ENCODE measurements at regions not wholly inside any gene's neighbourhood (a gene's known extent, or its start where the extent isn't known, plus 50 kb on each side); places are given as distances from the start of the nearest gene placed in this dataset.

- TF ChIP-seq, protein P1, sequence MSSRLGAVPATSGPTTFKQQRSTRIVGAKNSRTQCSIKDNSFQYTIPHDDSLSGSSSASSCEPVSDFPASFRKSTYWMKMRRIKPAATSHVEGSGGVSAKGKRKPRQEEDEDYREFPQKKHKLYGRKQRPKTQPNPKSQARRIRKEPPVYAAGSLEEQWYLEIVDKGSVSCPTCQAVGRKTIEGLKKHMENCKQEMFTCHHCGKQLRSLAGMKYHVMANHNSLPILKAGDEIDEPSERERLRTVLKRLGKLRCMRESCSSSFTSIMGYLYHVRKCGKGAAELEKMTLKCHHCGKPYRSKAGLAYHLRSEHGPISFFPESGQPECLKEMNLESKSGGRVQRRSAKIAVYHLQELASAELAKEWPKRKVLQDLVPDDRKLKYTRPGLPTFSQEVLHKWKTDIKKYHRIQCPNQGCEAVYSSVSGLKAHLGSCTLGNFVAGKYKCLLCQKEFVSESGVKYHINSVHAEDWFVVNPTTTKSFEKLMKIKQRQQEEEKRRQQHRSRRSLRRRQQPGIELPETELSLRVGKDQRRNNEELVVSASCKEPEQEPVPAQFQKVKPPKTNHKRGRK (CRISPR knock-in tag; IDR thresholded peaks at IDR 0.05; ENCODE audit: borderline replicate concordance): no peak
- TF ChIP-seq IRF1 (CRISPR knock-in tag; IDR thresholded peaks at IDR 0.05) (no peak), SMAD4 (CRISPR knock-in tag; IDR thresholded peaks at IDR 0.05) (no peak)
Observed at GRCh38 chr6:42503894-42504293, 52.2 kb upstream of the TRERF1 start (continued).

- Mint-ChIP-seq H3K27ac (no peak overlapping the region), H3K4me3 (no peak overlapping the region), H3K27me3 (ENCODE audit: low read depth) (no peaks in the 10 kb centered on the region; the same call in none of the 2 replicates), H3K4me1 (no peaks in the 10 kb centered on the region), H3K36me3 (no peaks in the 10 kb centered on the region), H3K9me3 (peaks cover 3% of the 10 kb centered on the region; the same call in 1 of the 2 replicates)
- TF ChIP-seq ZNF232 (CRISPR knock-in tag; IDR thresholded peaks at IDR 0.05): no peak
- no peak for TF ChIP-seq AR (CRISPR knock-in tag; IDR thresholded peaks at IDR 0.05)
- no peak for TF ChIP-seq AFF4 (CRISPR knock-in tag; IDR thresholded peaks at IDR 0.05; ENCODE audit: borderline replicate concordance)
- no peak for TF ChIP-seq MYBL2 (CRISPR knock-in tag; IDR thresholded peaks at IDR 0.05)
- no peak for TF ChIP-seq NFE2L1 (CRISPR knock-in tag; IDR thresholded peaks at IDR 0.05)
- no peak for TF ChIP-seq ZNF281 (CRISPR knock-in tag; IDR thresholded peaks at IDR 0.05)
- TF ChIP-seq CBFB (CRISPR knock-in tag; IDR thresholded peaks at IDR 0.05; ENCODE audit: low read depth): no peak
- ATAC-seq (no peak), DNase-seq (ENCODE audit: low spot score) (no peak)
- CTCF ChIA-PET: no interaction called here
- POLR2A ChIA-PET: no interaction called here
Observed at GRCh38 chr6:42502990-42503389, 51.3 kb upstream of the TRERF1 start.

- DNase-seq (ENCODE audit: low spot score): no peak
- CTCF ChIA-PET: no interaction called here
- POLR2A ChIA-PET: no interaction called here
- ATAC-seq: no peak
- no peak overlapping the region for H3K4me3 Mint-ChIP-seq
- H3K9me3 Mint-ChIP-seq: peaks cover 3% of the 10 kb centered on the region; the same call in 1 of the 2 replicates
- no peak overlapping the region for H3K27ac Mint-ChIP-seq
- no peaks in the 10 kb centered on the region for H3K4me1 Mint-ChIP-seq
- no peak for TF ChIP-seq ZNF219 (CRISPR knock-in tag; IDR thresholded peaks at IDR 0.05; ENCODE audit: borderline replicate concordance)
- no peak for TF ChIP-seq SMAD4 (CRISPR knock-in tag; IDR thresholded peaks at IDR 0.05)
- TF ChIP-seq RELA (CRISPR knock-in tag; IDR thresholded peaks at IDR 0.05; ENCODE audit: borderline replicate concordance): no peak
- no peak for TF ChIP-seq CREM (CRISPR knock-in tag; IDR thresholded peaks at IDR 0.05)
- TF ChIP-seq NFE2L1 (CRISPR knock-in tag; IDR thresholded peaks at IDR 0.05): no peak
- TF ChIP-seq GABPB1 (CRISPR knock-in tag; IDR thresholded peaks at IDR 0.05): no peak
- no peak for TF ChIP-seq AR (CRISPR knock-in tag; IDR thresholded peaks at IDR 0.05)
- TF ChIP-seq ZNF138 (CRISPR knock-in tag; conservative IDR thresholded peaks at IDR 0.05): no peak
- TF ChIP-seq, protein P2, sequence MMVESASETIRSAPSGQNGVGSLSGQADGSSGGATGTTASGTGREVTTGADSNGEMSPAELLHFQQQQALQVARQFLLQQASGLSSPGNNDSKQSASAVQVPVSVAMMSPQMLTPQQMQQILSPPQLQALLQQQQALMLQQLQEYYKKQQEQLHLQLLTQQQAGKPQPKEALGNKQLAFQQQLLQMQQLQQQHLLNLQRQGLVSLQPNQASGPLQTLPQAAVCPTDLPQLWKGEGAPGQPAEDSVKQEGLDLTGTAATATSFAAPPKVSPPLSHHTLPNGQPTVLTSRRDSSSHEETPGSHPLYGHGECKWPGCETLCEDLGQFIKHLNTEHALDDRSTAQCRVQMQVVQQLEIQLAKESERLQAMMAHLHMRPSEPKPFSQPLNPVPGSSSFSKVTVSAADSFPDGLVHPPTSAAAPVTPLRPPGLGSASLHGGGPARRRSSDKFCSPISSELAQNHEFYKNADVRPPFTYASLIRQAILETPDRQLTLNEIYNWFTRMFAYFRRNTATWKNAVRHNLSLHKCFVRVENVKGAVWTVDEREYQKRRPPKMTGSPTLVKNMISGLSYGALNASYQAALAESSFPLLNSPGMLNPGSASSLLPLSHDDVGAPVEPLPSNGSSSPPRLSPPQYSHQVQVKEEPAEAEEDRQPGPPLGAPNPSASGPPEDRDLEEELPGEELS (CRISPR knock-in tag; IDR thresholded peaks at IDR 0.05): no peak
- H3K36me3 Mint-ChIP-seq: no peaks in the 10 kb centered on the region
- no peaks in the 10 kb centered on the region; the same call in none of the 2 replicates for H3K27me3 Mint-ChIP-seq (ENCODE audit: low read depth)
Observed at GRCh38 chr6:42502127-42502526, 50.4 kb upstream of the TRERF1 start.
